ENCODE measurements at regions not wholly inside any gene's neighbourhood (a gene's known extent, or its start where the extent isn't known, plus 50 kb on each side); places are given as distances from the start of the nearest gene placed in this dataset.

- Mint-ChIP-seq H3K27me3 (ENCODE audit: low read depth) (peaks cover 4% of the 10 kb centered on the region), H3K9me3 (peaks cover 4% of the 10 kb centered on the region), H3K4me1 (peaks cover 22% of the 10 kb centered on the region), H3K27ac (ENCODE audit: unreplicated experiment) (peak overlapping the region; percentile 43), H3K4me3 (no peak overlapping the region), H3K36me3 (ENCODE audit: low read depth) (no peaks in the 10 kb centered on the region)
- DNase-seq (ENCODE audit: low read depth, low spot score): no peak
- TF ChIP-seq CTCF (conservative IDR thresholded peaks at IDR 0.05): no peak
These were observed 595.3 kb upstream of the MGMT start for GRCh38 chr10:128871671-128872231.

- Mint-ChIP-seq H3K9me3 (peaks cover 2% of the 10 kb centered on the region), H3K4me1 (peaks cover 8% of the 10 kb centered on the region), H3K27me3 (ENCODE audit: low read depth) (peaks cover 4% of the 10 kb centered on the region), H3K4me3 (no peak overlapping the region), H3K36me3 (ENCODE audit: low read depth) (no peaks in the 10 kb centered on the region), H3K27ac (ENCODE audit: unreplicated experiment) (no peak overlapping the region)
- TF ChIP-seq CTCF (conservative IDR thresholded peaks at IDR 0.05): no peak
- no peak for DNase-seq (ENCODE audit: low read depth, low spot score)
These were observed 593.5 kb upstream of the MGMT start for GRCh38 chr10:128873411-128874054.

- Mint-ChIP-seq H3K27me3 (ENCODE audit: low read depth) (peaks cover 6% of the 10 kb centered on the region), H3K4me1 (peaks cover 3% of the 10 kb centered on the region), H3K36me3 (ENCODE audit: low read depth) (no peaks in the 10 kb centered on the region), H3K27ac (ENCODE audit: unreplicated experiment) (no peak overlapping the region), H3K4me3 (no peak overlapping the region), H3K9me3 (peaks cover 2% of the 10 kb centered on the region)
- no peak for TF ChIP-seq CTCF (conservative IDR thresholded peaks at IDR 0.05)
- DNase-seq (ENCODE audit: low read depth, low spot score): no peak
These were observed 592.7 kb upstream of the MGMT start for GRCh38 chr10:128874331-128874730.

GRCh38 chr10:128875030-128875744 is 591.9 kb upstream of the MGMT start:
- Mint-ChIP-seq H3K36me3 (ENCODE audit: low read depth) (no peaks in the 10 kb centered on the region), H3K27me3 (ENCODE audit: low read depth) (peaks cover 7% of the 10 kb centered on the region), H3K4me1 (no peaks in the 10 kb centered on the region), H3K9me3 (peaks cover 2% of the 10 kb centered on the region), H3K4me3 (no peak overlapping the region), H3K27ac (ENCODE audit: unreplicated experiment) (no peak overlapping the region)
- TF ChIP-seq CTCF (conservative IDR thresholded peaks at IDR 0.05): no peak
- no peak for DNase-seq (ENCODE audit: low read depth, low spot score)

GRCh38 chr10:128875956-128876736 is 590.9 kb upstream of the MGMT start:
- H3K27ac Mint-ChIP-seq (ENCODE audit: unreplicated experiment): peak overlapping the region; percentile 7
- H3K4me3 Mint-ChIP-seq: no peak overlapping the region
- peaks cover 7% of the 10 kb centered on the region for H3K27me3 Mint-ChIP-seq (ENCODE audit: low read depth)
- no peaks in the 10 kb centered on the region for H3K36me3 Mint-ChIP-seq (ENCODE audit: low read depth)
- no peak for DNase-seq (ENCODE audit: low read depth, low spot score)
- peaks cover 6% of the 10 kb centered on the region for H3K9me3 Mint-ChIP-seq
- no peaks in the 10 kb centered on the region for H3K4me1 Mint-ChIP-seq
- TF ChIP-seq CTCF (conservative IDR thresholded peaks at IDR 0.05): no peak

All from neural crest cell (in vitro differentiated cells).